Karpas-422 (cell line): ENCODE measurements at regions not wholly inside any gene's neighbourhood (a gene's known extent, or its start where the extent isn't known, plus 50 kb on each side); places are given as distances from the start of the nearest gene placed in this dataset.

Experiments used
- DNase-seq: peaks from one replicate; pipeline ENCODE4 v3.0.0-alpha.2; 2015
- H2AFZ ChIP-seq: fragments of 200-600 bp; sonication (generic); 2 replicates; pipeline ENCODE4 v1.6.1; 2014; ENCODE audit warnings: antibody characterized with exemption, low read length, mixed read lengths
- H3K27ac ChIP-seq: fragments of 200-600 bp; sonication (generic); 2 replicates; pipeline ENCODE4 v1.5.1; 2014; ENCODE audit warnings: mild to moderate bottlenecking, low read length, moderate library complexity
- H3K27me3 ChIP-seq: fragments of 200-600 bp; sonication (generic); 2 replicates; pipeline ENCODE4 v1.6.1; 2014; ENCODE audit warnings: low read length, mixed read lengths
- H3K36me3 ChIP-seq: fragments of 200-600 bp; sonication (generic); 2 replicates; pipeline ENCODE4 v1.6.1; 2014; ENCODE audit warnings: low read length, mixed read lengths; ENCODE audit not compliant: insufficient read depth
- H3K4me1 ChIP-seq: fragments of 200-600 bp; sonication (generic); 2 replicates; pipeline ENCODE4 v1.6.1; 2014; ENCODE audit warnings: mild to moderate bottlenecking, low read length, mixed read lengths
- H3K4me2 ChIP-seq: fragments of 200-600 bp; sonication (generic); 2 replicates; pipeline ENCODE4 v1.6.1; 2014; ENCODE audit warnings: low read length, low read depth, mild to moderate bottlenecking; ENCODE audit not compliant: poor library complexity, severe bottlenecking
- H3K4me3 ChIP-seq: fragments of 200-600 bp; sonication (generic); 2 replicates; pipeline ENCODE4 v1.5.1; 2014; ENCODE audit warnings: mild to moderate bottlenecking, antibody characterized with exemption, low read length, mixed read lengths
- H3K79me2 ChIP-seq: fragments of 200-600 bp; sonication (generic); 2 replicates; pipeline ENCODE4 v1.6.1; 2014; ENCODE audit warnings: mild to moderate bottlenecking, low read length, mixed read lengths
- H3K9ac ChIP-seq: fragments of 200-600 bp; sonication (generic); 2 replicates; pipeline ENCODE4 v1.6.0; 2014; ENCODE audit warnings: low read length
- H3K9me2 ChIP-seq: fragments of 200-600 bp; sonication (generic), shearing (Covaris generic); replicated peaks from 2 replicates; pipeline ENCODE4 v1.6.0; 2014; ENCODE audit warnings: mild to moderate bottlenecking, low read length, moderate library complexity; ENCODE audit not compliant: insufficient read depth
- H3K9me3 ChIP-seq: fragments of 300-700, 200-600 bp; sonication (generic); 2 replicates; pipeline ENCODE4 v1.6.1; 2014; ENCODE audit warnings: low read length, mixed read lengths
- H4K20me1 ChIP-seq: fragments of 200-600 bp; sonication (generic); 2 replicates; pipeline ENCODE4 v1.6.1; 2014; ENCODE audit warnings: mild to moderate bottlenecking, antibody characterized with exemption, low read length, low read depth; ENCODE audit not compliant: insufficient read depth

GRCh38 chr17:52395308-52395707 lies 236.8 kb upstream of the CA10 start:
- no peaks in the 10 kb centered on the region for H4K20me1 ChIP-seq
- H3K9me3 ChIP-seq, result peaks cover 20% of the 10 kb centered on the region
- no peaks in the 10 kb centered on the region for H3K79me2 ChIP-seq
- H3K27ac ChIP-seq, result no peak overlapping the region
- H3K9ac ChIP-seq, result no peak overlapping the region
- H3K4me1 ChIP-seq, result no peaks in the 10 kb centered on the region
- H3K36me3 ChIP-seq, result no peaks in the 10 kb centered on the region
- no peaks in the 10 kb centered on the region for H3K9me2 ChIP-seq
- no peak overlapping the region for H2AFZ ChIP-seq
- no peak for DNase-seq
- no peaks in the 10 kb centered on the region for H3K27me3 ChIP-seq
- no peak overlapping the region for H3K4me2 ChIP-seq
- no peak overlapping the region for H3K4me3 ChIP-seq

GRCh38 chr17:52390422-52390821 lies 231.9 kb upstream of the CA10 start:
- H3K27me3 ChIP-seq, result no peaks in the 10 kb centered on the region
- no peaks in the 10 kb centered on the region for H3K79me2 ChIP-seq
- DNase-seq, result no peak
- H3K9me3 ChIP-seq, result peaks cover 15% of the 10 kb centered on the region
- H3K36me3 ChIP-seq, result no peaks in the 10 kb centered on the region
- H4K20me1 ChIP-seq, result no peaks in the 10 kb centered on the region
- no peak overlapping the region for H2AFZ ChIP-seq
- H3K4me1 ChIP-seq, result no peaks in the 10 kb centered on the region
- no peaks in the 10 kb centered on the region for H3K9me2 ChIP-seq
- no peak overlapping the region for H3K27ac ChIP-seq
- H3K9ac ChIP-seq, result no peak overlapping the region
- no peak overlapping the region for H3K4me3 ChIP-seq
- H3K4me2 ChIP-seq, result no peak overlapping the region

- Histone ChIP-seq H3K9ac (no peak overlapping the region), H2AFZ (no peak overlapping the region), H3K9me2 (no peaks in the 10 kb centered on the region), H3K36me3 (no peaks in the 10 kb centered on the region), H3K4me2 (no peak overlapping the region), H3K79me2 (no peaks in the 10 kb centered on the region), H3K9me3 (peaks cover 15% of the 10 kb centered on the region), H3K27me3 (no peaks in the 10 kb centered on the region), H3K4me3 (no peak overlapping the region), H3K4me1 (no peaks in the 10 kb centered on the region), H3K27ac (no peak overlapping the region), H4K20me1 (no peaks in the 10 kb centered on the region)
- no peak for DNase-seq
Observed at GRCh38 chr17:52389632-52390031, 231.1 kb upstream of the CA10 start.

GRCh38 chr17:52388941-52389340 lies 230.4 kb upstream of the CA10 start:
- H3K9me2 ChIP-seq, result no peaks in the 10 kb centered on the region
- no peak overlapping the region for H3K9ac ChIP-seq
- no peaks in the 10 kb centered on the region for H3K79me2 ChIP-seq
- no peak for DNase-seq
- no peak overlapping the region for H2AFZ ChIP-seq
- no peak overlapping the region for H3K4me2 ChIP-seq
- H3K27ac ChIP-seq, result no peak overlapping the region
- H3K36me3 ChIP-seq, result no peaks in the 10 kb centered on the region
- H3K4me1 ChIP-seq, result no peaks in the 10 kb centered on the region
- no peaks in the 10 kb centered on the region for H3K27me3 ChIP-seq
- H3K9me3 ChIP-seq, result peaks cover 15% of the 10 kb centered on the region
- H3K4me3 ChIP-seq, result no peak overlapping the region
- no peaks in the 10 kb centered on the region for H4K20me1 ChIP-seq

GRCh38 chr17:52384695-52385094 lies 226.2 kb upstream of the CA10 start:
- Histone ChIP-seq H3K79me2 (no peaks in the 10 kb centered on the region), H3K36me3 (no peaks in the 10 kb centered on the region), H3K9me2 (no peaks in the 10 kb centered on the region), H3K4me2 (no peak overlapping the region), H3K9me3 (peaks cover 11% of the 10 kb centered on the region), H3K9ac (no peak overlapping the region), H3K4me1 (no peaks in the 10 kb centered on the region), H3K4me3 (no peak overlapping the region), H4K20me1 (no peaks in the 10 kb centered on the region), H3K27ac (no peak overlapping the region), H2AFZ (no peak overlapping the region), H3K27me3 (no peaks in the 10 kb centered on the region)
- no peak for DNase-seq

GRCh38 chr17:52383493-52384100 lies 225.1 kb upstream of the CA10 start:
- no peak overlapping the region for H2AFZ ChIP-seq
- no peaks in the 10 kb centered on the region for H3K36me3 ChIP-seq
- DNase-seq, result peak; percentile 84
- H3K9ac ChIP-seq, result no peak overlapping the region
- H3K9me3 ChIP-seq, result peaks cover 6% of the 10 kb centered on the region
- no peak overlapping the region for H3K4me2 ChIP-seq
- no peaks in the 10 kb centered on the region for H3K79me2 ChIP-seq
- no peaks in the 10 kb centered on the region for H3K4me1 ChIP-seq
- H4K20me1 ChIP-seq, result no peaks in the 10 kb centered on the region
- no peaks in the 10 kb centered on the region for H3K27me3 ChIP-seq
- H3K9me2 ChIP-seq, result no peaks in the 10 kb centered on the region
- no peak overlapping the region for H3K4me3 ChIP-seq
- H3K27ac ChIP-seq, result no peak overlapping the region

GRCh38 chr17:52378860-52379259 lies 220.3 kb upstream of the CA10 start:
- Histone ChIP-seq H3K9ac (no peak overlapping the region), H4K20me1 (no peaks in the 10 kb centered on the region), H3K4me2 (no peak overlapping the region), H3K4me1 (no peaks in the 10 kb centered on the region), H3K9me2 (no peaks in the 10 kb centered on the region), H2AFZ (no peak overlapping the region), H3K36me3 (no peaks in the 10 kb centered on the region), H3K9me3 (no peaks in the 10 kb centered on the region), H3K27me3 (no peaks in the 10 kb centered on the region), H3K79me2 (no peaks in the 10 kb centered on the region), H3K4me3 (no peak overlapping the region), H3K27ac (no peak overlapping the region)
- DNase-seq, result no peak

GRCh38 chr17:52376137-52376536 lies 217.6 kb upstream of the CA10 start:
- Histone ChIP-seq H3K79me2 (no peaks in the 10 kb centered on the region), H4K20me1 (no peaks in the 10 kb centered on the region), H3K4me2 (no peak overlapping the region), H3K9me3 (no peaks in the 10 kb centered on the region), H3K9ac (no peak overlapping the region), H3K9me2 (no peaks in the 10 kb centered on the region), H2AFZ (no peak overlapping the region), H3K4me1 (no peaks in the 10 kb centered on the region), H3K27me3 (no peaks in the 10 kb centered on the region), H3K27ac (no peak overlapping the region), H3K36me3 (no peaks in the 10 kb centered on the region), H3K4me3 (no peak overlapping the region)
- DNase-seq, result no peak

- Histone ChIP-seq H3K27ac (no peak overlapping the region), H3K36me3 (no peaks in the 10 kb centered on the region), H3K27me3 (no peaks in the 10 kb centered on the region), H3K4me1 (no peaks in the 10 kb centered on the region), H3K9ac (no peak overlapping the region), H3K9me3 (peaks cover 16% of the 10 kb centered on the region), H3K79me2 (no peaks in the 10 kb centered on the region), H4K20me1 (no peaks in the 10 kb centered on the region), H3K4me3 (no peak overlapping the region), H3K4me2 (no peak overlapping the region), H2AFZ (no peak overlapping the region), H3K9me2 (no peaks in the 10 kb centered on the region)
- no peak for DNase-seq
Observed at GRCh38 chr17:52368886-52369285, 210.4 kb upstream of the CA10 start.
